Activated CD8-positive, alpha-beta memory T cell treated with anti-CD3 and anti-CD28 coated beads for 36 hours (primary cell): ENCODE measurements at regions not wholly inside any gene's neighbourhood (a gene's known extent, or its start where the extent isn't known, plus 50 kb on each side); places are given as distances from the start of the nearest gene placed in this dataset.
"Not testable (repeated sequence)": the region's sequence is repeated elsewhere in the genome, so short reads cannot be mapped to it uniquely, and the experiment has no call there.

ENCODE experiments used
- CTCF ChIA-PET: fragments of 350-600 bp; sonication (Branson Sonifier 250); formaldehyde crosslinking; loops from one replicate; lab custom pipeline; 2021; ENCODE audit warnings: antibody characterized with exemption; lab: Charles Lee
- POLR2A ChIA-PET: fragments of 350-600 bp; sonication (Branson Sonifier 250); formaldehyde crosslinking; loops from one replicate; lab custom pipeline; 2021; ENCODE audit warnings: antibody characterized with exemption; lab: Charles Lee

DNA sequence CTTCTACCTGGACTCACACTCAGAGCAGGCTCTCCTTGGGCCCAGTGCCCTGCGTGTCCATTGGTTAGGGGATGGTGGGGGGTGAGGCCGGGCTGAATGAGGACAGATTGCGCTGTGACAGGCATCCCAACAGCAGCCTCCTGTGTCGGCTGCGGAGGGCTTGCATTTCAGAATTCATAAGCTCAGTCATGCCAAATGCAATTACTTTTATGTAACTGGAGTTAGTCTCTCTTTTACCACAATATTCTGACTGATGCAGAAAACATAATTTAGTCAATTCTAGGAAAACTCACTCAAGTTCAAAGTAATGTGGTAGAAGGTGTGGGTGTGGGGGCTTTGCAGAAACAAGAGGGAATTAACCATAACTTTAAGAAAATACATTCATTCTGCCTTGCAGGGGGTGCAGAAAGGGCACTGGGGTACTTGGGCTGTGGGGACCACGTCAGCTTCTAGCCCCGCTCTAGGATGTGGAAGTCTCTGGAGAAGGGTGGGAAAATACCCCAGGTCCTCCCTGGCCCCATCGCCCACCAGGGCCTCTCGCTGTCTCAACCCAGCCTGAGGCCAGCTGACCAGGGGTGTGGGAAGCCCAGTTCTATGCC lies 257.7 kb downstream of the ADGRD1 start:
- POLR2A ChIA-PET: no interaction called here
- CTCF ChIA-PET: no interaction called here

GRCh38 chr12:131213896-131214442 lies 260.3 kb downstream of the ADGRD1 start:
- POLR2A ChIA-PET: no interaction called here
- CTCF ChIA-PET: no interaction called here

DNA sequence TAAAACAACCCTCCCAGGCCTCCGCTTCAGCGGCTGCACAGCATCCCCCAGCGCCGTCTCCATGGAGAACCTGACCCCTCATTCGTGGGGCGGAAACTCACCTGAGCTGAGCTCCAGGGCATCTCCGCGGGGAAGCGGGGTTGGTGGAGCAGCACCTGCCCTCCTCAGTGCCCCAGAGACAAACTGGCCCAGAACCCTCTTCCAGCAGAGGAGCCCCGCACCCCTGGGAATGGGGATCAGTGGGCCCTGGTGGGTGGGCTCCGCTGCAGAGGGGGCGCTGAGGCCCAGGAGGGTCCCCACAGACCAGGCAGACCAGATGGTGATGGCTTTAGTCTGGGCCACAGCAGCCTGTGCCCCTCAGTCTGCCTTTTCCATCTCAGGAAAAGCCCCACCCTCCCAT lies 261.2 kb downstream of the ADGRD1 start:
- CTCF ChIA-PET, POLR2A ChIA-PET: not testable (repeated sequence)

DNA sequence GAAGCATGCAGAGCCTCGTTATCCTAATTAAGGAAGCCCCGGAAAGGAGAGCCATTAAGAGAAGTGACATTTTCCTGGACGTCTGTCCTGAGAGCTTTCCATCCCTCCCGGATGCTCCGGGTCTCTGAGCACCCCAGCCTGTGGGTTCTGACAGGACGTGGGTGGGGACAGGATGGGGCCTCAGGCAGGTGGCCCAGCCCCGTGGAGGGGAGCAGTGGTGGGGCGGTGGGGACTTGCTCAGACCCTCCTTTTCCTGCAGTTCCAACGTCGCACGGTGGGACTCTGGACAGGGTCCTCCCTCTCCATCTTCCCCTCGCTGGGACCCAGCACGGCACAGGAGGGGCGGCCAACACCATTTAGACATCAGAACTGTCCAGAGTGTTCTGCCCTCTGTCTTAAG lies 262.9 kb downstream of the ADGRD1 start:
- POLR2A ChIA-PET, CTCF ChIA-PET: not testable (repeated sequence)

GRCh38 chr12:131217024-131217586 lies 263.4 kb downstream of the ADGRD1 start:
- ChIA-PET POLR2A (no interaction called here), CTCF (no interaction called here)

GRCh38 chr12:131218026-131218922 lies 264.6 kb downstream of the ADGRD1 start:
- POLR2A ChIA-PET: no interaction called here

GRCh38 chr12:131218923-131219669 lies 265.4 kb downstream of the ADGRD1 start:
- CTCF ChIA-PET: no interaction called here
- POLR2A ChIA-PET: no interaction called here

More at GRCh38 chr12:131218026-131218922, 264.6 kb downstream of the ADGRD1 start:
- CTCF ChIA-PET: no interaction called here

GRCh38 chr12:131219670-131220330 lies 266.1 kb downstream of the ADGRD1 start:
- POLR2A ChIA-PET: no interaction called here
- CTCF ChIA-PET: no interaction called here

GRCh38 chr12:131220331-131220685 lies 266.6 kb downstream of the ADGRD1 start:
- POLR2A ChIA-PET: no interaction called here
- CTCF ChIA-PET: no interaction called here

GRCh38 chr12:131221061-131221956 lies 267.6 kb downstream of the ADGRD1 start:
- CTCF ChIA-PET: no interaction called here
- POLR2A ChIA-PET: no interaction called here

DNA sequence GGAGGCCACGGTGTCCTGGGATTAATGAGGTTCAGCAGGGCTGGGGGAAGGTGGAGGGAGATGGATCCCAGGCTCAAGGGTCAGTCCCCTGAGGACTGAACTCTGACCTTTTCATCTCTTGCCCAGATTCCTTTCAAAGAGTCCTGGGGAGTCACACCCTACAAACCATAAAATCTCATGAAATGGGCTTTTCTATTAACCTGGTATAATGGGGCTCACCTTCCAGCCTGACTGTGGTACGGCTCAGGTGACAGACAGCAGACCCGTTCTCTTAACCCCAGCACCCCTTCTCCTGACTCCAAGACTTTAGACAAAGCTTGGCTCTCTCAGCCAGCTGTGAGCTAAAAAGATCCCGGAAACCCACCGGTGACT lies 268.2 kb downstream of the ADGRD1 start:
- CTCF ChIA-PET: no interaction called here
- POLR2A ChIA-PET: no interaction called here

DNA sequence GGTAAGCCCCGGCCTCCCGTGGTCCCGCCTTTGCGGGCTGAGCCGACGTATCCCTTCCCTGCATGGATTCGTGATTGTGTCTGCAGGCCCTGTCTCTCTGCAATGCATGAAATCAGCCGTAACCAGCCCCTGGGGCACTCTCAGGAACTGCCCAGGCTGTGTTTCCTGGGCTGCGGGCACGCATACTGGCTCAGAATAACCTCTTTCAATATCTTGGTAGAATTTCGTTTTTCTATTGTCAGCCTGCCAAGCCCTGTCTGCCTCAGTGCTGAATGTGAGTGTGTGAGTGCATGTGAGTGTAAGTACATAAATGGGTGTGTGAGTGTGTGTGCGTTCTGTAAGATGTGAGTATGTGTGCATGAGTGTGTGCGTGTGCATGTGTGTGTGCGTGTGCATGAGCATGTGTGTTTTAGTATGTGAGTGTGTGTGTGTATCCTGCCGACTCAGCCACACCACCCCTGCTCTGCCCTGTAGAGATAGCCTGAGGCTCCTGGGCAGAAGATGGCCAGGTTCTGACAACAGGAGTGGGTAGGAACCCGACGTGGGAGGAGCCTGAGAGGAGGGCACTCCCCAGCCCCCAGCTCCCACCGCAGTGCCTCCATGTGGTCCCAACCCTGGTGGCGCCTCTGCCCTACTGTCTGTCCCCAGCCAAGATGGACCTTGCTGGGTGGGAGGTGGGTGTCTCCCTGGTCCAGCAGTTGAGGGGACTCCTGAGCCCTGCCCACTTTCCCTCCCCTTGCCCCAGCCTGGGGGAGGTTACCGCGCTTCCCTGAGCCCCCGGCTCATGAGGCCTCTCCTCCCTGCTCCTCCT lies 268.8 kb downstream of the ADGRD1 start:
- CTCF ChIA-PET: no interaction called here
- POLR2A ChIA-PET: no interaction called here

- ChIA-PET POLR2A (no interaction called here), CTCF (no interaction called here)
These were observed 269.6 kb downstream of the ADGRD1 start for GRCh38 chr12:131223171-131223761.

- ChIA-PET POLR2A (no interaction called here), CTCF (no interaction called here)
These were observed 270.1 kb downstream of the ADGRD1 start for GRCh38 chr12:131223791-131224225.

DNA sequence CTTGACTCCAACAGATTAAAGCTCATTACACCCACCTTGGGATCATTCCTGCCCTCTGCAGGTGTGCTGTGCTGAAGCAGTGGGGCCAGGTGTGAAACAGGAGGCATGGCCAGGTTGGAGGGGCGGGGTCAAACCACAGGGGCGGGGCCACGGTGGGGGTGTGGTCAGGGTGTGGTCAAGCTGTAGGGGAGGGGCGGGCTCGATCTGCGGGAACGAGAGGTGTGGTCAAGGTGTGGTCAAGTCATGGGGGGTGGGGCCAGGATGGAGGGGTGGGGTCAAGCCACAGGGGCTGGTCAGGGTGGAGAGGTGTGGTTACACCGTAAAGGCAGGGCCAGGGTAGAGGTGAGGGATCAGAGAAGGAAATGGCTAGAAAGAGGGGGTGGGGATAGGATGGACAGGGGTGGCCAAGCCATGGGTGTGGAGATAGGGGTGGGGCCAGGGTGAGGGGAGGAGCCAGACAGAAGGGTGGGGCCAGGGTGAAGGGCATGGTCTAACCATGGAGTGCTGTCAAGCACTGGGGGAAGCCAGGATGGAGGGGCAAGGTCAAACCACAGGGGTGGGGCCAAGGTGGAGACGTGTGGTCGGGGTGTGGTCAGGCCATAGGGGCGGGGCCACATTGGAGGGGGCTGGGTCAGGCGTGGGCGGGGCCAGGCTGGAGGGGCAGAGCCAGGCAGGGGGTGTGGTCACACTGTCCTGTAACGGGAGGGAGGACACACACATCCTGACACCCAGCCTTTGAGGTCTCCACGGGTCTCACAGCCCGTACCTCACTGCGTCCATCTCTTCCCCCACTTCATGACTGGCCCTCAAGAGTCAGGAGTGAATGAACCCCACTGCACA lies 270.7 kb downstream of the ADGRD1 start:
- CTCF ChIA-PET, POLR2A ChIA-PET: not testable (repeated sequence)

GRCh38 chr12:131225066-131225380 lies 271.3 kb downstream of the ADGRD1 start:
- POLR2A ChIA-PET, CTCF ChIA-PET: not testable (repeated sequence)
